Nephron progenitor cell (in vitro differentiated cells): ENCODE measurements at regions not wholly inside any gene's neighbourhood (a gene's known extent, or its start where the extent isn't known, plus 50 kb on each side); places are given as distances from the start of the nearest gene placed in this dataset.

Experiments used
- DNase-seq: peaks from one replicate; pipeline ENCODE4 v3.0.0; 2021
- H3K27ac Mint-ChIP-seq: 2 replicates; pipeline ENCODE4 v1.8.0; 2021; ENCODE audit warnings: mild to moderate bottlenecking, moderate library complexity, mixed read lengths
- H3K27me3 Mint-ChIP-seq: 2 replicates; pipeline ENCODE4 v1.8.0; 2021; ENCODE audit warnings: mild to moderate bottlenecking, low read depth, mixed read lengths; ENCODE audit not compliant: poor library complexity
- H3K36me3 Mint-ChIP-seq: 2 replicates; pipeline ENCODE4 v1.8.0; 2021; ENCODE audit warnings: low read depth, mixed read lengths
- H3K4me1 Mint-ChIP-seq: 2 replicates; pipeline ENCODE4 v1.8.0; 2021; ENCODE audit warnings: mixed read lengths
- H3K4me3 Mint-ChIP-seq: 2 replicates; pipeline ENCODE4 v1.8.0; 2021; ENCODE audit warnings: mild to moderate bottlenecking, moderate library complexity, mixed read lengths
- H3K9me3 Mint-ChIP-seq: 2 replicates; pipeline ENCODE4 v1.8.0; 2021; ENCODE audit warnings: mild to moderate bottlenecking, moderate library complexity, mixed read lengths
- TF ChIP-seq, protein P1 (sequence below): fragments of 200-600 bp; sonication (generic); IDR thresholded peaks from 2 replicates; pipeline ENCODE4 v1.5.0; 2021; ENCODE audit warnings: antibody characterized with exemption

DNA sequence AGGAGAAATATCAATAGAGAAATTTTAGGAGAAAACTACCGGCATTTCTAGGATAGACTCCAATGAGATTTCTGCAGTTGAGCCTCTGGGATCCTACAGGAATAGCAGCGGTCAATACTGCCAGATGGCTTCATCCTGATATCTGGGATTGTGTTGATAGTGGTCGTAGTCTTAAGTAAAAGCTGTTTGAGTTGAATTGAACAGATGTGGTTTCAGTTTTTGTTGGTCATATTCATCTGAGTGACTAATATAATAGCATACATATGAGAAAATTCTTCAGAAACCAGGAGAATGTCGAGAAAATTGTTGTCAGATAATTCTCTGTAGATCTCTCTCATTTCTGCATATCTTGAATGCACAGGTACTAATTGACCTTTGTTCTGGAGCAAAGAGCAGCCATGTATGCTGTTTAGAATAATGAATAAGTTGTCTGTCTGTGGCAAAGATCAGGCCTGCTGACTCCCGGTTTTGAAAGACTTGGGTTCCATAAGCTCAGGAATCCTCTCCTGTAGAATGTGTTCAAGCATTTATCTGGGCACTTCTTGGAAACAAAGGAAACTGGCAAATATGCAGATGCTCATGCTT lies 288.1 kb downstream of the TMX3 start:
- peaks cover 12% of the 10 kb centered on the region for H3K4me1 Mint-ChIP-seq

DNA sequence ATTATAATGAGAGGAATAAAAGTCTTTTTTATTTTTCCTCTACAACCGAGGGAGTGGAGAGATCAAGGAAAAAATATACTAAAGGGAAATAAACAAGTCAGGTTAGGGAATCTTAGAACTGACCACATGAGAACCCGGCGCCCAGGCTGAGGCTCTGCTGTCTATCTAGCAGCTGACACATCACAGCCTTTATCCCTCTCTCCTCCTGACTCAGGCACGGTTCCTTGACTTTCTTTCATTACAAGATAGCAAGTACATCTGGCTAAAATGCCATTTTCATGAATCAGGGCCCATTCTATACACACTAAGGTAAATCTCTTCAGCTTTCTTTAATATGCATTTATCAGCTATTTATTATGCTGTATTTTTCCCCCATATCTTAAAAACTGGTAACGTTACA lies 296.0 kb downstream of the TMX3 start:
- Mint-ChIP-seq H3K36me3 (no peaks in the 10 kb centered on the region), H3K4me1 (no peaks in the 10 kb centered on the region), H3K27me3 (no peaks in the 10 kb centered on the region), H3K27ac (no peak overlapping the region), H3K4me3 (no peak overlapping the region), H3K9me3 (peaks cover 11% of the 10 kb centered on the region)
- no peak for DNase-seq
- TF ChIP-seq, protein P1, sequence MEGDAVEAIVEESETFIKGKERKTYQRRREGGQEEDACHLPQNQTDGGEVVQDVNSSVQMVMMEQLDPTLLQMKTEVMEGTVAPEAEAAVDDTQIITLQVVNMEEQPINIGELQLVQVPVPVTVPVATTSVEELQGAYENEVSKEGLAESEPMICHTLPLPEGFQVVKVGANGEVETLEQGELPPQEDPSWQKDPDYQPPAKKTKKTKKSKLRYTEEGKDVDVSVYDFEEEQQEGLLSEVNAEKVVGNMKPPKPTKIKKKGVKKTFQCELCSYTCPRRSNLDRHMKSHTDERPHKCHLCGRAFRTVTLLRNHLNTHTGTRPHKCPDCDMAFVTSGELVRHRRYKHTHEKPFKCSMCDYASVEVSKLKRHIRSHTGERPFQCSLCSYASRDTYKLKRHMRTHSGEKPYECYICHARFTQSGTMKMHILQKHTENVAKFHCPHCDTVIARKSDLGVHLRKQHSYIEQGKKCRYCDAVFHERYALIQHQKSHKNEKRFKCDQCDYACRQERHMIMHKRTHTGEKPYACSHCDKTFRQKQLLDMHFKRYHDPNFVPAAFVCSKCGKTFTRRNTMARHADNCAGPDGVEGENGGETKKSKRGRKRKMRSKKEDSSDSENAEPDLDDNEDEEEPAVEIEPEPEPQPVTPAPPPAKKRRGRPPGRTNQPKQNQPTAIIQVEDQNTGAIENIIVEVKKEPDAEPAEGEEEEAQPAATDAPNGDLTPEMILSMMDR = no peak

More for the DNA sequence above, 288.1 kb downstream of the TMX3 start:
- Mint-ChIP-seq H3K27me3 (no peaks in the 10 kb centered on the region), H3K4me3 (no peak overlapping the region), H3K36me3 (no peaks in the 10 kb centered on the region), H3K9me3 (peaks cover 11% of the 10 kb centered on the region), H3K27ac (no peak overlapping the region)
- DNase-seq = no peak
- TF ChIP-seq, protein P1 = no peak

DNA sequence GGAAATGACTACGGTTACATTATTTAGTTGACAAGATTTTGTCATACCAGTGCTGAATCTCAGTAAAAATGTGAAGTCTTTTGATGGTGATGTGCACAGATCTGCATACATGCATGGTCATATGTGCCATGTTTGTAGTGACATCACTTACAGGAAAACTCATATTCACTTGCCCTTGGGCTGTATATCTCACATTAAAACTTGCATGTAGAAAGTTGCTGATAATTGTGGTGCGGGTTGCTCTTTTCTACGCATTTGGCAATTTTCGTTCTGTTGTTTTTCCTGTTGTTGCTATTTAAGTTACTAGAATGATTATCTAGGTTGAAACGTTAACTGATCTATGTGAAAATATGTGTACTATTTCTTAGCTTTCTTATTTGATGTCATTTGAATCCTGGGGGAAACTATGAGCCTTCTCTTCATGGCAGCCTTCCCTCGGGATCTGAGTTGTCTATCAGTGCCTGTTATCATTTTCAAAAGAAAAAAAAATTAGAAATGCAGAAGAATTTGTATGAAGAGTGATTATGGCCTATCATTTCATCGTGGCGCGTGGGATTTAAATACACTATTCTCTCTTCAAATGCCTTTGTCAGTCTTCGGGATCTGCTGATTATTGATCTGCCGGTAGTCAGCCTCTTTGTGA lies 296.6 kb downstream of the TMX3 start:
- Mint-ChIP-seq H3K27me3 (peaks cover 1% of the 10 kb centered on the region), H3K4me3 (no peak overlapping the region), H3K27ac (no peak overlapping the region), H3K9me3 (peaks cover 11% of the 10 kb centered on the region), H3K4me1 (no peaks in the 10 kb centered on the region), H3K36me3 (no peaks in the 10 kb centered on the region)
- DNase-seq = no peak
- TF ChIP-seq, protein P1 = no peak

DNA sequence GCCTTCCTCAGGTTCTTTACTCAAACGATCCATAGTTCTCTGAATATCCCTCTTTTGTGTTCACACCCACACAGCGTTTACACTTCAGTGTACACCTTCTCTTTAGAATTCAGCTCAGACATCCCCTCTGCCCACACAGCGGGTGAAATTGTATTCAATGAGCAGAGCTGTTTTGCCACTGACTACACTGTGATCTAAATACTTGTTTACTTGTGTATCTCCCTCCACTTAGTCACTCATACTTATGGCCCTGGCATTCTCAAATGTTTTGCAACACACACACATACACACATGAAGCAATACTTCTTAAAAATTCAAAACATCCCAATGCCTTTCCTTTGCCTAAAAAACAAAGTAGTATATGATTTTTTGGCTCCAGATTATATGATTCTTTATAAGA lies 297.1 kb downstream of the TMX3 start:
- H3K36me3 Mint-ChIP-seq = no peaks in the 10 kb centered on the region
- no peak for DNase-seq
- H3K4me3 Mint-ChIP-seq = no peak overlapping the region
- H3K4me1 Mint-ChIP-seq = no peaks in the 10 kb centered on the region
- TF ChIP-seq, protein P1 = no peak
- no peak overlapping the region for H3K27ac Mint-ChIP-seq
- peaks cover 10% of the 10 kb centered on the region for H3K9me3 Mint-ChIP-seq
- H3K27me3 Mint-ChIP-seq = peaks cover 4% of the 10 kb centered on the region

DNA sequence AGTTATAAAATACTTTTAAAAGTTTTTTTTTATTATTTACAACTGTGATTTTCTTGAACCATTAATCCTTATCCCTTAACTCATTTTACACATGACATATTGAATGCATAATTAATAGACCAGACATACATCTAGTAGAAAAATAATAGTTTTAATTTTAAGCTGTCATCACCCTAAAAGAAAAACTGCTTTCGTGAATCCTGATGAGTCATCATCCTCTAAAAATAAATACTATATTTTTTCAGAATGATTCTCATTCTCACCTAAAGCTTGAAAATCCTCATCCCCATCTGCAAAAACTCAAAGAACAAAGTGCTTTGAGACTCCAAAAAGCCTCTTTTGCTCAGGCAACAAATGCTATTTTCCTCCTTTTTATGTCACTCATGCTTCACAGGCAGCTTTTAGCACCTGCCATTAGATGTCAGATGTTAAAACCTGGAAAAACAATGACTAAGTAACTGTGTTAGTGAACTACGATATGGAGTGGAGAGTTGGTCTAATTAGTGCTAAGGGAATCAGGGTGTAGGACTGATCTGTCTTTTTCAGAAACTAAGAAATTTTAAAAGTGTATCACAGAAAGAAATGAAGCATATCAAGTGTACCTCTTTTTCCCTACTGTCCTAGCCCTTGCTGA lies 297.6 kb downstream of the TMX3 start:
- H3K27me3 Mint-ChIP-seq = peaks cover 4% of the 10 kb centered on the region
- H3K4me3 Mint-ChIP-seq = no peak overlapping the region
- H3K9me3 Mint-ChIP-seq = peaks cover 5% of the 10 kb centered on the region
- H3K4me1 Mint-ChIP-seq = no peaks in the 10 kb centered on the region
- TF ChIP-seq, protein P1 = no peak
- H3K27ac Mint-ChIP-seq = no peak overlapping the region
- H3K36me3 Mint-ChIP-seq = no peaks in the 10 kb centered on the region
- DNase-seq = no peak
